BE2C (cell line): ENCODE measurements at regions not wholly inside any gene's neighbourhood (a gene's known extent, or its start where the extent isn't known, plus 50 kb on each side); places are given as distances from the start of the nearest gene placed in this dataset.

Experiments used
- DNase-seq: peaks from one replicate; pipeline ENCODE4 v3.0.0-alpha.2; 2020
- H3K27me3 ChIP-seq: fragments of 250-450 bp; sonication (Bioruptor Pico); 2 replicates; pipeline ENCODE4 v1.5.1; 2020; ENCODE audit warnings: mild to moderate bottlenecking
- H3K36me3 ChIP-seq: fragments of 250-450 bp; sonication (Bioruptor Pico); 2 replicates; pipeline ENCODE4 v1.5.1; 2020; ENCODE audit warnings: mild to moderate bottlenecking
- H3K4me1 ChIP-seq: fragments of 250-450 bp; sonication (Bioruptor Pico); 2 replicates; pipeline ENCODE4 v1.5.1; 2020
- H3K4me3 ChIP-seq: 2 replicates; pipeline ENCODE4 v1.5.1; 2011; ENCODE audit warnings: low read depth, low read length
- H3K9me3 ChIP-seq: fragments of 250-450 bp; sonication (Bioruptor Pico); 2 replicates; pipeline ENCODE4 v1.5.1; 2020
- CTCF ChIP-seq: IDR thresholded peaks from 2 replicates; pipeline ENCODE4 v1.5.1; 2012; ENCODE audit warnings: mild to moderate bottlenecking, low read depth, low read length

GRCh38 chr20:16929756-16930155, 181.6 kb downstream of the OTOR start:
- Histone ChIP-seq H3K4me3 (no peak overlapping the region), H3K9me3 (no peaks in the 10 kb centered on the region), H3K4me1 (no peaks in the 10 kb centered on the region), H3K36me3 (no peaks in the 10 kb centered on the region), H3K27me3 (no peaks in the 10 kb centered on the region)
- DNase-seq, result no peak
- no peak for TF ChIP-seq CTCF

- TF ChIP-seq CTCF, result no peak
- no peaks in the 10 kb centered on the region for H3K36me3 ChIP-seq
- H3K4me3 ChIP-seq, result no peak overlapping the region
- H3K9me3 ChIP-seq, result no peaks in the 10 kb centered on the region
- no peaks in the 10 kb centered on the region for H3K27me3 ChIP-seq
- H3K4me1 ChIP-seq, result no peaks in the 10 kb centered on the region
- no peak for DNase-seq
Measured at GRCh38 chr20:16930656-16931055, 182.5 kb downstream of the OTOR start.

- DNase-seq, result no peak
- H3K36me3 ChIP-seq, result no peaks in the 10 kb centered on the region
- no peaks in the 10 kb centered on the region for H3K27me3 ChIP-seq
- no peak for TF ChIP-seq CTCF
- H3K9me3 ChIP-seq, result no peaks in the 10 kb centered on the region
- H3K4me3 ChIP-seq, result no peak overlapping the region
- H3K4me1 ChIP-seq, result no peaks in the 10 kb centered on the region
Measured at GRCh38 chr20:16939051-16939450, 190.9 kb downstream of the OTOR start.

GRCh38 chr20:16940701-16941100, 192.5 kb downstream of the OTOR start:
- H3K9me3 ChIP-seq, result no peaks in the 10 kb centered on the region
- DNase-seq, result no peak
- H3K36me3 ChIP-seq, result no peaks in the 10 kb centered on the region
- no peaks in the 10 kb centered on the region for H3K4me1 ChIP-seq
- no peaks in the 10 kb centered on the region for H3K27me3 ChIP-seq
- no peak overlapping the region for H3K4me3 ChIP-seq
- no peak for TF ChIP-seq CTCF

- no peaks in the 10 kb centered on the region for H3K27me3 ChIP-seq
- H3K4me3 ChIP-seq, result no peak overlapping the region
Measured at GRCh38 chr20:16942051-16942450, 193.9 kb downstream of the OTOR start.

GRCh38 chr20:16942756-16943155, 194.6 kb downstream of the OTOR start:
- no peaks in the 10 kb centered on the region for H3K4me1 ChIP-seq
- H3K9me3 ChIP-seq, result no peaks in the 10 kb centered on the region
- TF ChIP-seq CTCF, result no peak
- no peaks in the 10 kb centered on the region for H3K27me3 ChIP-seq
- DNase-seq, result no peak
- no peaks in the 10 kb centered on the region for H3K36me3 ChIP-seq
- H3K4me3 ChIP-seq, result no peak overlapping the region

More at GRCh38 chr20:16942051-16942450, 193.9 kb downstream of the OTOR start:
- H3K36me3 ChIP-seq, result no peaks in the 10 kb centered on the region
- TF ChIP-seq CTCF, result no peak
- no peaks in the 10 kb centered on the region for H3K9me3 ChIP-seq
- DNase-seq, result no peak
- no peaks in the 10 kb centered on the region for H3K4me1 ChIP-seq
